IMR-90 (cell line): ENCODE measurements at regions not wholly inside any gene's neighbourhood (a gene's known extent, or its start where the extent isn't known, plus 50 kb on each side); places are given as distances from the start of the nearest gene placed in this dataset.
"Not testable (repeated sequence)": the region's sequence is repeated elsewhere in the genome, so short reads cannot be mapped to it uniquely, and the experiment has no call there.

ENCODE experiments used
- ATAC-seq: fragments of 200-7000 bp; cut with Tn5 transposase; 2 replicates; pipeline ENCODE4 v1.9.1; 2020; ENCODE audit warnings: low read depth, mild to moderate bottlenecking, moderate library complexity
- BruUV-seq: library from RNA; stranded (reverse); fragments of 400-500 nt; replicated peaks from 2 replicates; lab custom pipeline; 2021; lab: Mats Ljungman, UMichigan
- CTCF ChIA-PET: fragments of 300-600 bp; formaldehyde crosslinking; extraction: SDS; loops from one replicate; lab custom pipeline; 2021; ENCODE audit warnings: antibody characterized with exemption; lab: Yijun Ruan, JAX
- POLR2A ChIA-PET: fragments of 300-600 bp; sonication (Branson Sonifier 250); formaldehyde crosslinking; loops from one replicate; lab custom pipeline; 2022; ENCODE audit warnings: antibody characterized with exemption; ENCODE audit not compliant: unreplicated experiment; lab: Charles Lee
- DNase-seq: peaks from one replicate; pipeline ENCODE4 v3.0.0; 2013
- H2AFZ ChIP-seq: replicated peaks from 2 replicates; pipeline ENCODE3; 2013; ENCODE audit warnings: low read length, mild to moderate bottlenecking; ENCODE audit not compliant: poor library complexity
- H2AK5ac ChIP-seq: 2 replicates; pipeline ENCODE4 v1.6.1; 2013; ENCODE audit warnings: low read depth, low read length, inconsistent platforms
- H2AK9ac ChIP-seq: replicated peaks from 2 replicates; pipeline ENCODE3; 2013; ENCODE audit warnings: mild to moderate bottlenecking, low read depth, low read length, moderate library complexity; ENCODE audit not compliant: poor library complexity
- H2BK120ac ChIP-seq: 2 replicates; pipeline ENCODE4 v1.6.1; 2013; ENCODE audit warnings: low read depth, low read length, inconsistent platforms
- H2BK15ac ChIP-seq: 3 replicates; pipeline ENCODE4 v1.6.1; 2013; ENCODE audit warnings: low read depth, low read length, inconsistent platforms
- H2BK20ac ChIP-seq: 2 replicates; pipeline ENCODE4 v1.6.1; 2013; ENCODE audit warnings: low read depth, mild to moderate bottlenecking, inconsistent platforms, low read length, moderate library complexity
- H2BK5ac ChIP-seq: 2 replicates; pipeline ENCODE4 v1.6.1; 2013; ENCODE audit warnings: mild to moderate bottlenecking, low read depth, low read length, inconsistent platforms; ENCODE audit not compliant: poor library complexity, severe bottlenecking
- H3K14ac ChIP-seq: replicated peaks from 2 replicates; pipeline ENCODE4 v1.6.1; 2013; ENCODE audit warnings: low read depth, low read length, inconsistent platforms
- H3K18ac ChIP-seq: 2 replicates; pipeline ENCODE4 v1.6.1; 2013; ENCODE audit warnings: low read depth, low read length, control low read depth
- H3K23ac ChIP-seq: 2 replicates; pipeline ENCODE4 v1.6.1; 2013; ENCODE audit warnings: low read depth, low read length, inconsistent platforms
- H3K27ac ChIP-seq: 2 replicates; pipeline ENCODE4 v1.5.1; 2013; ENCODE audit warnings: mild to moderate bottlenecking, control low read depth, low read length; ENCODE audit not compliant: insufficient read depth
- H3K27me3 ChIP-seq: 2 replicates; pipeline ENCODE4 v1.6.1; 2013; ENCODE audit warnings: low read length; ENCODE audit not compliant: control insufficient read depth, insufficient read depth
- H3K36me3 ChIP-seq: 2 replicates; pipeline ENCODE4 v1.6.1; 2013; ENCODE audit warnings: low read length, mixed read lengths; ENCODE audit not compliant: control insufficient read depth, insufficient read depth
- H3K4ac ChIP-seq: 2 replicates; pipeline ENCODE4 v1.6.1; 2013; ENCODE audit warnings: low read depth, low read length, inconsistent platforms
- H3K4me1 ChIP-seq: 2 replicates; pipeline ENCODE4 v1.6.1; 2013; ENCODE audit warnings: low read length, mixed read lengths; ENCODE audit not compliant: control insufficient read depth, insufficient read depth
- H3K4me2 ChIP-seq: 2 replicates; pipeline ENCODE4 v1.6.1; 2013; ENCODE audit warnings: low read depth, mild to moderate bottlenecking, control low read depth, low read length, moderate library complexity
- H3K4me3 ChIP-seq: 2 replicates; pipeline ENCODE4 v1.5.1; 2013; ENCODE audit warnings: low read depth, mild to moderate bottlenecking, control low read depth, low read length, moderate library complexity; ENCODE audit not compliant: insufficient read depth
- H3K56ac ChIP-seq: 2 replicates; pipeline ENCODE4 v1.6.1; 2013; ENCODE audit warnings: low read length, inconsistent platforms; ENCODE audit not compliant: insufficient read depth; ENCODE audit errors: extremely low read depth
- H3K79me1 ChIP-seq, 2 experiments: 2 replicates each; pipeline ENCODE4 v1.6.1; 2013; ENCODE audit warnings: low read length in 2 of 2, inconsistent platforms in 1 of 2, low read depth in 1 of 2
- H3K9ac ChIP-seq: 2 replicates; pipeline ENCODE4 v1.6.1; 2013; ENCODE audit warnings: low read depth, low read length, control low read depth
- H3K9me1 ChIP-seq: 2 replicates; pipeline ENCODE4 v1.6.1; 2013; ENCODE audit warnings: low read length, inconsistent platforms; ENCODE audit not compliant: insufficient read depth
- H3K9me3 ChIP-seq: 2 replicates; pipeline ENCODE4 v1.6.1; 2013; ENCODE audit warnings: low read length; ENCODE audit not compliant: control insufficient read depth, insufficient read depth
- H4K20me1 ChIP-seq: 2 replicates; pipeline ENCODE4 v1.6.1; 2013; ENCODE audit warnings: low read length, inconsistent platforms; ENCODE audit not compliant: insufficient read depth
- H4K5ac ChIP-seq: 2 replicates; pipeline ENCODE4 v1.6.1; 2013; ENCODE audit warnings: mild to moderate bottlenecking, low read depth, low read length, control low read depth
- H4K8ac ChIP-seq, 2 experiments: 2 replicates each; pipeline ENCODE4 v1.6.1; 2013; ENCODE audit warnings: low read depth in 2 of 2, low read length in 2 of 2, control low read depth in 1 of 2, inconsistent platforms in 1 of 2
- H4K91ac ChIP-seq: 2 replicates; pipeline ENCODE4 v1.6.1; 2013; ENCODE audit warnings: low read depth, low read length, inconsistent platforms; ENCODE audit not compliant: insufficient read depth
- CEBPB ChIP-seq: IDR thresholded peaks from 2 replicates; pipeline ENCODE4 v1.6.1; 2012; ENCODE audit warnings: low read depth, low read length, improper control_type of control experiment
- SMC3 ChIP-seq: fragments of 150-350 bp; IDR thresholded peaks from 2 replicates; pipeline ENCODE4 v1.6.1; 2016; ENCODE audit warnings: low read depth, mild to moderate bottlenecking, antibody characterized with exemption, low read length, moderate library complexity
- WGBS, 2 experiments: methylation state at CpG; one replicate each; pipeline versions ENCODE4 v1.1.5 to v1.1.7; 2013; ENCODE audit warnings: missing lambda C conversion rate in 2 of 2; ENCODE audit not compliant: insufficient read length in 1 of 2; ENCODE audit errors: extremely low coverage in 2 of 2; 5-methylcytosine and 5-hydroxymethylcytosine counted together
- dilution Hi-C: fragments of 300-500 bp; cut with HindIII; formaldehyde crosslinking; loops from one replicate; pipeline ENCODE4 v1.14.3; 2018; ENCODE audit warnings: low sequenced_read_pairs; ENCODE audit not compliant: unreplicated experiment
- in situ Hi-C: fragments of 300-500 bp; cut with MboI; formaldehyde crosslinking; loops from 3 replicates; pipeline ENCODE4 v1.14.3; 2019; ENCODE audit warnings: low sequenced_read_pairs, inconsistent platforms, mixed read lengths
- intact Hi-C: fragments of 100-400 bp; cut with micrococcal nuclease; formaldehyde crosslinking; loops from 2 replicates; pipeline ENCODE4 v1.10.0; 2022

DNA sequence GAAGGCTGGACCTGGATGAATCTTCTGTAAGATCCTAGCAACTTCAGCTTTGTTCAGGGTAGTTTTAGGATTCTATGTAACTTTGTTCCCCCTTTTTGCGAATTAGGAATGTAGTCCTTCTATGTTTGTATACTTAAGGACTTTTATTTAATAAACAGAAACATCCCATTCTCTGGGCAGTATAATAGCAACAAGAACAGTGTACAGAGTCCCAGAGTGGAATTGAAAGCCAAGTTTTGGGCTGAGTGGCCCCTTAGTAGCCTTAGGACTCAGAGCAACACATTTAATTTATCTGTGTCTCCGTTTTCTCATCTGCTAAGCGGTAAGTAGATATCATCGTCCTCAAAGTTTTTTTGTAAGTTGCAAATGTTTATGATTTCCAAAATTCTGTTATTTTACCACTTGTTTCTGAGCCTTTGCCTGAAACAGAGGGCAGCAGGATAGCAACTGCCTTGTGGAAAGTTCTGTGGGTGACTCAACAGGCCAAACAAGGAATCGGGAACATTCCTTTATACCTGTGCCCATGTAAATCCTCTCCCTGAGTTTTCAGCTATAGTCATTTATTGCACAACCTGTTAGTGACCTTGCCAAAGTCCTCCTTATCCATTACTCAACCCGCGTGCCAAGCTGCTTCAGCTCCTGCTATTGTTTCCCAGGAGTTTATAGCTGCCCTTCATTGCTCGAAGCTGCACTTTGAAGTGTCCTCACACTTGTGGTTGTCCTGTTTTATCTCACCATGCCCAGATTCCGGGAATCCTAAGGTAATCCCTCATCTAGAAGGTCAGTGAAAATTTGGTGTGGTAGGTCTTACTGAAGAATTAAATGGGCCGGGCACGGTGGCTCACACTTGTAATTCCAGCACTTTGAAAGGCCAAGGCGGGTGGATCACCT, 199.1 kb upstream of the AHR start:
- H2AK5ac ChIP-seq = no peak overlapping the region
- H3K9ac ChIP-seq = no peak overlapping the region
- no peaks in the 10 kb centered on the region for H3K27me3 ChIP-seq
- no peaks in the 10 kb centered on the region for H4K20me1 ChIP-seq
- no peak overlapping the region for H2BK15ac ChIP-seq
- no peaks in the 10 kb centered on the region for H3K9me3 ChIP-seq
- H2BK20ac ChIP-seq = no peak overlapping the region
- no peak overlapping the region for H2BK120ac ChIP-seq
- ChIA-PET POLR2A (interaction anchor here (0.6 kb wide), 1 partner anchor 564 kb away, joined by 4 read pairs; no protein-coding TSS in a partner anchor), CTCF (no interaction called here)
- no peak overlapping the region for H4K8ac ChIP-seq
- DNase-seq (no peak), ATAC-seq (peak; percentile 64)
- dilution Hi-C loops = no loop called here
- no peak overlapping the region for H3K56ac ChIP-seq
- no peak overlapping the region for H3K4me2 ChIP-seq
- H3K4ac ChIP-seq = no peak overlapping the region
- no peak overlapping the region for H3K23ac ChIP-seq
- no peak overlapping the region for H2AFZ ChIP-seq
- TF ChIP-seq CEBPB (peak; percentile 77), SMC3 (no peak)
- in situ Hi-C loops = no loop called here
- H3K9me1 ChIP-seq = no peaks in the 10 kb centered on the region
- H3K4me3 ChIP-seq = no peak overlapping the region
- H2AK9ac ChIP-seq = no peak overlapping the region
- WGBS, 2 experiments = 93% methylated on average over 3 of the region's 12 CpGs; no CpG with 5 or more reads in 1 of the 2 experiments
- no peaks in the 10 kb centered on the region for H3K79me1 ChIP-seq
- H3K14ac ChIP-seq = no peak overlapping the region
- no peaks in the 10 kb centered on the region for H3K4me1 ChIP-seq
- H3K18ac ChIP-seq = no peak overlapping the region
- no peak overlapping the region for H4K91ac ChIP-seq
- no peaks in the 10 kb centered on the region for H3K36me3 ChIP-seq
- H3K27ac ChIP-seq = no peak overlapping the region
- BruUV-seq = no TSS peak
- H4K5ac ChIP-seq = no peak overlapping the region
- H2BK5ac ChIP-seq = no peak overlapping the region
- intact Hi-C loops = no loop called here

DNA sequence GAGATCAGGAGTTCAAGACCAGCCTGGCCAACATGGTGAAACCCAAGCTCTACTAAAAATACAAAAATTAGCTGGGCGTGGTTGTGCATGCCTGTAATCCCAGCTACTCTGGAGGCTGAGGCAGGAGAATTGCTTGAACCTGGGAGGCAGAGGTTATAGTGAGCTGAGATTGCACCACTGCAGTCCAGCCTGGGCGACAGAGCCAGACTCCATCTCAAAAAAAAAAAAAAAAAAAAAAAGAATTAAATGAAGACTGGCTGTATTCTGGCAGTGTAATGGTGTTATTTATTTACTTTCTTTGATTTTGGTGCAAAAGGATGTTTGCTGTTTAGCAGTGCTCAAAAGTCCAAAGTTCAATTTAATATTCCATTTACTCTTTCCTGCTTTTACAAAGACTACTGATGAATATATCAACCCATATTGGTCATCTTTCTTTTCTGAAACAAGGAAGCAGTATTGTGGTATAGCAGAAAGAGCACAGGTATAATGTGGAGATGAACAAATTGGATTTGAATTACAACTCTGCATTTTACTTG, 198.4 kb upstream of the AHR start:
- H3K9me1 ChIP-seq, H4K20me1 ChIP-seq, H3K4me1 ChIP-seq, H3K18ac ChIP-seq, in situ Hi-C loops, CTCF ChIA-PET, H3K23ac ChIP-seq, H2AK5ac ChIP-seq, H2AK9ac ChIP-seq, H3K9ac ChIP-seq, H3K27ac ChIP-seq, H2BK15ac ChIP-seq, H3K4me2 ChIP-seq, H3K4me3 ChIP-seq, H3K4ac ChIP-seq, intact Hi-C loops, H2BK120ac ChIP-seq, H2BK5ac ChIP-seq, H4K91ac ChIP-seq, dilution Hi-C loops, BruUV-seq, H3K56ac ChIP-seq, H3K36me3 ChIP-seq, H4K5ac ChIP-seq, H3K9me3 ChIP-seq, H2AFZ ChIP-seq, H3K14ac ChIP-seq, ATAC-seq, DNase-seq, H3K79me1 ChIP-seq, H3K27me3 ChIP-seq, H2BK20ac ChIP-seq, H4K8ac ChIP-seq: not testable (repeated sequence)
- no CpG with 5 or more reads among the region's 2 CpGs for WGBS, 2 experiments
- POLR2A ChIA-PET = interaction anchor here (0.6 kb wide), 1 partner anchor 563 kb away, joined by 4 read pairs; no protein-coding TSS in a partner anchor
